C4-2B (cell line): ENCODE measurements at regions not wholly inside any gene's neighbourhood (a gene's known extent, or its start where the extent isn't known, plus 50 kb on each side); places are given as distances from the start of the nearest gene placed in this dataset.

ENCODE experiments used
- H3K27ac ChIP-seq: fragments of 450-650 bp; 2 replicates; pipeline ENCODE4 v1.5.1; 2017
- ZFX ChIP-seq: fragments of 450-650 bp; IDR thresholded peaks from 2 replicates; pipeline ENCODE4 v1.6.1; 2017
- TF ChIP-seq, protein P1 (sequence below): fragments of 450-650 bp; conservative IDR thresholded peaks from 2 replicates; pipeline ENCODE4 v1.5.1; 2017; ENCODE audit warnings: mild to moderate bottlenecking

DNA sequence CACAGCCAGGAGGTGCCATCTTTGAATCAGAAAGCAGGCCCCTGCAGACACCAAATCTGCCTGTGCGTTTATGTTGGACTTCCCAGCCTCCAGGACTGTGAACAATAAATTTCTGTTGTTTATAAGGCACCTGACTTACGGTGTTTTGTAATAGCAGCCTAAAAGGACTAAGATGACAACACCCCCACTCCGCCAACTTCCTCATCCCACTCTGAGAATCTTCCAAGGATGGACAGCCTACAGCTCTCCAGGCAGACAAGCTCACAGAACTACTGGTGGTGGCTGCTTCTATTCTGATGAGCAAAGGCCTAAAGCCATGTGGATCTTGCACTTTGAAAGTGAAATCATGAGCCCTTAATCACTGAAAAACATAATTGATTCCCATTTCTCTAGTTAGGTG lies 449.2 kb downstream of the TSHZ3 start:
- no peak overlapping the region for H3K27ac ChIP-seq
- TF ChIP-seq ZFX, result no peak
- TF ChIP-seq, protein P1, sequence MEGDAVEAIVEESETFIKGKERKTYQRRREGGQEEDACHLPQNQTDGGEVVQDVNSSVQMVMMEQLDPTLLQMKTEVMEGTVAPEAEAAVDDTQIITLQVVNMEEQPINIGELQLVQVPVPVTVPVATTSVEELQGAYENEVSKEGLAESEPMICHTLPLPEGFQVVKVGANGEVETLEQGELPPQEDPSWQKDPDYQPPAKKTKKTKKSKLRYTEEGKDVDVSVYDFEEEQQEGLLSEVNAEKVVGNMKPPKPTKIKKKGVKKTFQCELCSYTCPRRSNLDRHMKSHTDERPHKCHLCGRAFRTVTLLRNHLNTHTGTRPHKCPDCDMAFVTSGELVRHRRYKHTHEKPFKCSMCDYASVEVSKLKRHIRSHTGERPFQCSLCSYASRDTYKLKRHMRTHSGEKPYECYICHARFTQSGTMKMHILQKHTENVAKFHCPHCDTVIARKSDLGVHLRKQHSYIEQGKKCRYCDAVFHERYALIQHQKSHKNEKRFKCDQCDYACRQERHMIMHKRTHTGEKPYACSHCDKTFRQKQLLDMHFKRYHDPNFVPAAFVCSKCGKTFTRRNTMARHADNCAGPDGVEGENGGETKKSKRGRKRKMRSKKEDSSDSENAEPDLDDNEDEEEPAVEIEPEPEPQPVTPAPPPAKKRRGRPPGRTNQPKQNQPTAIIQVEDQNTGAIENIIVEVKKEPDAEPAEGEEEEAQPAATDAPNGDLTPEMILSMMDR, result no peak

DNA sequence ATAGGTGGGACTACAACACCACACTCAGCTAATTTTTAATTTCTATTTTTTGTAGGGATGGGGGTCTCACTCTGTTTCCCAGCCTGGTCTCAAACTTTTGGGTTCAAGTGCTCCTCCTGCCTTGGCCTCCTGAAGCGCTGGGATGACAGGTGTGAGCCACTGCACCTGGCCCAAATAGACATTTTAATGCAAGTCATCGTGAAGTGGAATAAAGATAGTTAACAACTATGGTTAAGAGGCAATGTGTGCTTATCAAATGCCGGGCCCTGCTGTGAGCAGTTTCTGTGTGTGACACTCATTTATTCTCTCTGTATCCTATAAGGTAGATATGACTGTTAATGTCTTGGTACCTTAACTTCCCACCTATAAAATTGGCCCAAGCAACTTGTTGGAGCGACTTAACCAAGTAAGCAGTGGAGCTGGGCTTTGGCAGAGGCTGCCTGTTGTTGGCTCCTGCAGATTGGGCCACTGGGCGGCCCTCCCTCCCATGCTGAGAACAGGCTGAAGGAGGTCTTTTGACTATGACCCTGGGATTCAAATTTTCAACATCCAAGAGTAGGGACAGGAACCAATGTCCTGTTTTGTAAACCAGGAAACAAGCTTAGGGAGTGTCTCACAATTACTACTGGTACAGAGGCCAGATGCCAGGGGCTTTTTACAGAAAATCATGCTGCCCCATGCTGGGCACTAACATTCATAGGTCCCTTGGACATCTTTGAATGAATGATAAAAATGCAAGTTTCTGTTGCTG lies 450.7 kb downstream of the TSHZ3 start:
- no peak overlapping the region for H3K27ac ChIP-seq
- TF ChIP-seq, protein P1, result no peak
- TF ChIP-seq ZFX, result no peak

DNA sequence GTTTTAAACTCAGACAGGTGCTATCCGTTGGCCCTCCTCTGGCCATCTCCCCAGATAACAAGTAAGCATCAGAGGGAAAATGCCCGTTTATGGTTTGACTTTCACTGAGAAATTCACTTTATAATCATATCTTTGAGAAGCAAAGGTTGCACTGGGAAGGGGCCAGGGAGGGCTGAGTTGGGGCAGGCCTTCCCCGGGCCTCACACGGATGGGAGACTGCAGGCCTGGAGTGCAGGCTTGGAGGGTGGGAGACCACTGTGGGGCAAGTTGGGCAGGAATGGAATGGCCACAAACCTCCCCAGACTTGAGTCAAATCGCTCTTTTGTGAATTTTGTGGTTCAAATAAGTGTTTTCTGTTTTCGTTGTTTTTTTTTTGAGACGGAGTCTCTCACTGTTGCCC lies 451.7 kb downstream of the TSHZ3 start:
- TF ChIP-seq ZFX, result no peak
- TF ChIP-seq, protein P1, result no peak
- no peak overlapping the region for H3K27ac ChIP-seq

DNA sequence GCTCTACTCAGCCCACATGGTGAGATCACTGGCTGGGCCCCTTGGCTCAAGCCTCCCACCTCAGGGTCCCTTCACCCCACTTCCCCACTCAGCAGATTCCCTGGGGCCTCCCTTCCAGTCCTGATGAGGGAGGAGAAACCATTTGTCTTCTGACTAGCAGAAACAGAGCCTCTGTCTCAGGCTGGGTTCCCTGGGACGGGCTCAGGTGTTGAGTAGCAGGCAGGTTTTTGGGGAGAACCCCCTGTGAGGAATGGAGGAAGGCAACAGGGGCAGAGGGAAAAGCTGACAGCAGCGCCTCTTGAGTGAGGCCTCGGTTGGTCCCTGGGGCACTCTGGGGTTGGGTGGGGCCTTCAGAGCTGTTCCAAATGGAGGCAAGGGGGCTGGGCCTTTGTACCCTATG lies 452.2 kb downstream of the TSHZ3 start:
- H3K27ac ChIP-seq, result no peak overlapping the region
- TF ChIP-seq ZFX, result no peak
- TF ChIP-seq, protein P1, result no peak

DNA sequence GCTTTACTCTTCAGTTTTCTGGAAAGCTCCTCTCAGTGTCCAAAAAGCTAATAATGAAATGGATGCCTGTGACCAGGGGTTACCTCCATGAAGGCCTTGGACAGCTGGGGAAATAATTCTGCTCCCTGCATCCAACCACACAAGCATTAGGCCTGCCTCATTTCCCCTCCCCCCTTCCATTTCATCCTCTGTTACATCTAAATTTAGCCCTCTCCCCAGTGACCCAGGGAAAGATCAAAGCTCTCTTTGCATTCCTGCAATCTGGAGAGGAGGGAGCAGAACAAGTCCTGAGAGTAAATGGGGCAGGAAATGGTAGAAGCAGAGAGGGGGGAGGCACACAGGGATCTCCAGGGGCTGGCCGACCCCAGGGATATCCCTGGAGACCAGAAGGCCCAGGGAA lies 452.7 kb downstream of the TSHZ3 start:
- H3K27ac ChIP-seq, result no peak overlapping the region
- no peak for TF ChIP-seq ZFX
- TF ChIP-seq, protein P1, result no peak

DNA sequence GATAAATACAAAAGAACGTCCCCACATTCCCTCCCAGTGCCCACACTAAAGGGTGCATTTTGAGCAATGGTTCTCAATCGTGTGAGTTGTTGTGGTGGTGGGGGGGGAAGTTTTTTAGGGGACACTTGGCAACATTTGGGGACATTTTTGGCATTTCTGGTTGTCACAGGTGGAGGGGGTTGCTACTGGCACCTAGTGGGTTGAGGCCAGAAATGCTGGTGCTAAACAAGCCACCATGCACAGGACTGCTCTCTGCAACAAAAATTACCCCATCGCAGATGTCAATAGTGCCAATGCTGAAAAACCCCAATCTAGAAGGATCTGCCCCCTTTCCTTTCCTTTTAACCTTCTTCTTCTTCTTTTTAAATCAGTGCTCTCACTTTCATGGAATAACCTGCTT lies 453.3 kb downstream of the TSHZ3 start:
- H3K27ac ChIP-seq, result no peak overlapping the region
- TF ChIP-seq, protein P1, result peak; percentile 15; the same call in 1 of the 2 replicates
- TF ChIP-seq ZFX, result no peak

DNA sequence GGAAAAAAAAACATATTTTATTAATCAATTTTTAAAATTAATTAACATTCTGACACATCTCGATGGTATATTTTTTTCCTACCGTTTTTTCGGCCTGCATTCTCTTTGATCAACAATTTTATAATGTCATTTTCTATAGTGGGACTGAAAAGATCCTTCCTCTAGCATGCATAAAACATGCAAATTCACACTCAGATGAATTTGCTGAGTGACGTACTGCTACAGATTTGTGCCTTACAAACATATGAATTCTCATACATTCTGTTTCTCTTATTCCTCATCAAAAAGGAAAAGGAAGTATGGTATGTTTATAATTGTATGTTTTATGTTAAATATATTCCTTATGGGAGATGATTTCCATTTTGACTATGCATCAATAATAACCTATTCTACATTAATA lies 458.2 kb downstream of the TSHZ3 start:
- TF ChIP-seq ZFX, result no peak
- TF ChIP-seq, protein P1, result no peak
- H3K27ac ChIP-seq, result no peak overlapping the region
